Smooth muscle cell (in vitro differentiated cells): ENCODE measurements at regions not wholly inside any gene's neighbourhood (a gene's known extent, or its start where the extent isn't known, plus 50 kb on each side); places are given as distances from the start of the nearest gene placed in this dataset.

Experiments used
- DNase-seq: peaks from one replicate; lab custom pipeline; 2025; ENCODE audit not compliant: unreplicated experiment; lab: John Stamatoyannopoulos, UW
- H2AFZ ChIP-seq: fragments of 200-600 bp; sonication (generic); 2 replicates; pipeline ENCODE4 v1.6.0; 2016; ENCODE audit warnings: antibody characterized with exemption, low read depth, mild to moderate bottlenecking
- H3F3A ChIP-seq: fragments of 200-600 bp; sonication (generic); 2 replicates; pipeline ENCODE4 v1.6.0; 2017; ENCODE audit warnings: antibody characterized with exemption, low read depth
- H3K27ac ChIP-seq: fragments of 200-600 bp; sonication (generic); 2 replicates; pipeline ENCODE4 v1.5.1; 2016; ENCODE audit warnings: low read depth, mild to moderate bottlenecking
- H3K27me3 ChIP-seq: fragments of 200-600 bp; sonication (generic); 2 replicates; pipeline ENCODE4 v1.6.1; 2016; ENCODE audit warnings: low read depth, mild to moderate bottlenecking
- H3K36me3 ChIP-seq: fragments of 200-600 bp; sonication (generic); 2 replicates; pipeline ENCODE4 v1.5.1; 2016; ENCODE audit warnings: low read depth
- H3K4me1 ChIP-seq: fragments of 200-600 bp; sonication (generic); 2 replicates; pipeline ENCODE4 v1.5.1; 2016; ENCODE audit warnings: low read depth
- H3K4me2 ChIP-seq: fragments of 200-600 bp; sonication (generic); 2 replicates; pipeline ENCODE4 v1.6.0; 2016; ENCODE audit warnings: mild to moderate bottlenecking
- H3K4me3 ChIP-seq: fragments of 200-600 bp; sonication (generic); 2 replicates; pipeline ENCODE4 v1.5.1; 2016; ENCODE audit warnings: mild to moderate bottlenecking
- H3K79me2 ChIP-seq: fragments of 200-600 bp; sonication (generic); 2 replicates; pipeline ENCODE4 v1.6.0; 2016; ENCODE audit warnings: low read depth, mild to moderate bottlenecking
- H3K9ac ChIP-seq: fragments of 200-600 bp; sonication (generic); 2 replicates; pipeline ENCODE4 v1.6.0; 2016; ENCODE audit warnings: low read depth
- H3K9me3 ChIP-seq: fragments of 200-600 bp; sonication (generic); replicated peaks from 2 replicates; pipeline ENCODE4 v1.5.1; 2016; ENCODE audit warnings: low read depth
- H4K20me1 ChIP-seq: fragments of 200-600 bp; sonication (generic); 2 replicates; pipeline ENCODE4 v1.6.0; 2016; ENCODE audit warnings: low read depth
- WGBS: methylation state at CpG from one replicate; pipeline ENCODE4 v1.1.7; 2016; ENCODE audit warnings: low lambda C conversion rate; 5-methylcytosine and 5-hydroxymethylcytosine counted together
- TF ChIP-seq, protein P1 (sequence below): fragments of 200-600 bp; sonication (generic); IDR thresholded peaks from 2 replicates; pipeline ENCODE4 v1.5.1; 2017; ENCODE audit warnings: borderline replicate concordance, mild to moderate bottlenecking, antibody characterized with exemption; ENCODE audit not compliant: insufficient read depth, poor library complexity, severe bottlenecking

GRCh38 chr19:30743011-30743410, 370.8 kb downstream of the ZNF536 start:
- no peak overlapping the region for H3K4me3 ChIP-seq
- WGBS, result 87% methylated on average over 10 of the region's 10 CpGs
- peaks cover 7% of the 10 kb centered on the region for H3K27me3 ChIP-seq
- no peak overlapping the region for H3K9ac ChIP-seq
- H3K27ac ChIP-seq, result no peak overlapping the region
- H3F3A ChIP-seq, result no peaks in the 10 kb centered on the region
- H3K9me3 ChIP-seq, result no peaks in the 10 kb centered on the region
- no peak overlapping the region for H2AFZ ChIP-seq
- H3K36me3 ChIP-seq, result no peaks in the 10 kb centered on the region
- no peak for DNase-seq
- H3K79me2 ChIP-seq, result no peaks in the 10 kb centered on the region
- H3K4me2 ChIP-seq, result no peak overlapping the region
- no peaks in the 10 kb centered on the region for H3K4me1 ChIP-seq
- H4K20me1 ChIP-seq, result no peaks in the 10 kb centered on the region
- TF ChIP-seq, protein P1, sequence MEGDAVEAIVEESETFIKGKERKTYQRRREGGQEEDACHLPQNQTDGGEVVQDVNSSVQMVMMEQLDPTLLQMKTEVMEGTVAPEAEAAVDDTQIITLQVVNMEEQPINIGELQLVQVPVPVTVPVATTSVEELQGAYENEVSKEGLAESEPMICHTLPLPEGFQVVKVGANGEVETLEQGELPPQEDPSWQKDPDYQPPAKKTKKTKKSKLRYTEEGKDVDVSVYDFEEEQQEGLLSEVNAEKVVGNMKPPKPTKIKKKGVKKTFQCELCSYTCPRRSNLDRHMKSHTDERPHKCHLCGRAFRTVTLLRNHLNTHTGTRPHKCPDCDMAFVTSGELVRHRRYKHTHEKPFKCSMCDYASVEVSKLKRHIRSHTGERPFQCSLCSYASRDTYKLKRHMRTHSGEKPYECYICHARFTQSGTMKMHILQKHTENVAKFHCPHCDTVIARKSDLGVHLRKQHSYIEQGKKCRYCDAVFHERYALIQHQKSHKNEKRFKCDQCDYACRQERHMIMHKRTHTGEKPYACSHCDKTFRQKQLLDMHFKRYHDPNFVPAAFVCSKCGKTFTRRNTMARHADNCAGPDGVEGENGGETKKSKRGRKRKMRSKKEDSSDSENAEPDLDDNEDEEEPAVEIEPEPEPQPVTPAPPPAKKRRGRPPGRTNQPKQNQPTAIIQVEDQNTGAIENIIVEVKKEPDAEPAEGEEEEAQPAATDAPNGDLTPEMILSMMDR, result no peak

DNA sequence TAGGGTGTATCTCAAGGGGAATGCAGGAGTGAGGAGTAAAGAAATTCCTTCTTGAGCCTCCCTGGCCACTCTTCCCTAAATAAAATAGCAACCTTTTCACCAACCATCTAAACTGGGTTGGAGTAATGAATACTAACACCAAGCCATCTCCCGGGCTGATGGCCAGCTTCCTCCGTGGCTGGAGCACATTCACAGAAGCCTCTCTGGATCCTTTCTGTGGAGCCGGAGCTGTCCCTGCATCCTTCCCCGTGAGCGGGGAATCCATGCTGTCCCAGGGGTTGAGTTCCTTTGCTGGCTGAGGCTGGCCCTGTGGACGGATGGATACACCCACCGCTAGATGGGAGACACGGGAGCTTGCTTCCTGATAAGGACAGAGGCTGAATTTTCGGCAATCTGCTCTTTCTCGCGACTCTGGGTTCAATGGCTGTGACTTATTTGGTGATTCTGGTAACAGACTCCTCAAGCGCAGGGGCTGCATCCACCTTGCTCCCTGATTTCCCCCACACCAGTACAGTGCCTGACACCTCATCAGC, 370.3 kb downstream of the ZNF536 start:
- Histone ChIP-seq H3K79me2 (no peaks in the 10 kb centered on the region), H3K9me3 (no peaks in the 10 kb centered on the region), H2AFZ (no peak overlapping the region), H3K4me1 (no peaks in the 10 kb centered on the region), H3K27me3 (peaks cover 7% of the 10 kb centered on the region), H4K20me1 (no peaks in the 10 kb centered on the region), H3F3A (no peaks in the 10 kb centered on the region), H3K4me3 (no peak overlapping the region), H3K9ac (no peak overlapping the region), H3K36me3 (no peaks in the 10 kb centered on the region), H3K27ac (no peak overlapping the region), H3K4me2 (no peak overlapping the region)
- WGBS, result 79% methylated on average over 12 of the region's 12 CpGs
- DNase-seq, result no peak
- TF ChIP-seq, protein P1, result no peak

GRCh38 chr19:30741566-30741965, 369.4 kb downstream of the ZNF536 start:
- Histone ChIP-seq H3K79me2 (no peaks in the 10 kb centered on the region), H2AFZ (no peak overlapping the region), H4K20me1 (no peaks in the 10 kb centered on the region), H3K27me3 (peaks cover 7% of the 10 kb centered on the region), H3K9ac (no peak overlapping the region), H3K4me1 (no peaks in the 10 kb centered on the region), H3K4me2 (no peak overlapping the region), H3K36me3 (no peaks in the 10 kb centered on the region), H3K27ac (no peak overlapping the region), H3K9me3 (no peaks in the 10 kb centered on the region), H3F3A (no peaks in the 10 kb centered on the region), H3K4me3 (no peak overlapping the region)
- DNase-seq, result no peak
- 54% methylated on average over 2 of the region's 2 CpGs for WGBS
- TF ChIP-seq, protein P1, result no peak

- Histone ChIP-seq H2AFZ (no peak overlapping the region), H3K27ac (no peak overlapping the region), H3K79me2 (no peaks in the 10 kb centered on the region), H3K36me3 (no peaks in the 10 kb centered on the region), H3K4me1 (no peaks in the 10 kb centered on the region), H3F3A (no peaks in the 10 kb centered on the region), H3K9me3 (no peaks in the 10 kb centered on the region), H3K4me3 (no peak overlapping the region), H3K27me3 (peaks cover 7% of the 10 kb centered on the region), H4K20me1 (no peaks in the 10 kb centered on the region), H3K9ac (no peak overlapping the region), H3K4me2 (no peak overlapping the region)
- TF ChIP-seq, protein P1, result no peak
- WGBS, result 77% methylated on average over 5 of the region's 5 CpGs
- no peak for DNase-seq
Observed at GRCh38 chr19:30739394-30739793, 367.2 kb downstream of the ZNF536 start.
